Activated naive CD8-positive, alpha-beta T cell treated with anti-CD3 and anti-CD28 coated beads for 36 hours (primary cell): ENCODE measurements at regions not wholly inside any gene's neighbourhood (a gene's known extent, or its start where the extent isn't known, plus 50 kb on each side); places are given as distances from the start of the nearest gene placed in this dataset.

Experiments
- DNase-seq: peaks from one replicate; pipeline ENCODE4 v3.0.0; 2021
- H3K27ac Mint-ChIP-seq: one replicate; pipeline ENCODE4 v1.8.0; 2022; ENCODE audit warnings: mild to moderate bottlenecking, moderate library complexity, mixed read lengths
- H3K27me3 Mint-ChIP-seq: one replicate; pipeline ENCODE4 v1.8.0; 2022; ENCODE audit warnings: mild to moderate bottlenecking, mixed read lengths
- H3K36me3 Mint-ChIP-seq: one replicate; pipeline ENCODE4 v1.8.0; 2021; ENCODE audit warnings: mild to moderate bottlenecking, mixed read lengths
- H3K4me1 Mint-ChIP-seq: one replicate; pipeline ENCODE4 v1.8.0; 2021; ENCODE audit warnings: mixed read lengths
- H3K4me3 Mint-ChIP-seq: one replicate; pipeline ENCODE4 v1.8.0; 2022; ENCODE audit warnings: mild to moderate bottlenecking, moderate library complexity, mixed read lengths
- H3K9me3 Mint-ChIP-seq: one replicate; pipeline ENCODE4 v1.8.0; 2022; ENCODE audit warnings: mixed read lengths

GRCh38 chr22:48101704-48102103 is 1339.3 kb downstream of the TBC1D22A start:
- Mint-ChIP-seq H3K27ac (no peak overlapping the region), H3K36me3 (no peaks in the 10 kb centered on the region), H3K4me1 (peaks cover 18% of the 10 kb centered on the region), H3K4me3 (no peak overlapping the region), H3K9me3 (no peaks in the 10 kb centered on the region), H3K27me3 (peaks cover 17% of the 10 kb centered on the region)
- no peak for DNase-seq

- H3K9me3 Mint-ChIP-seq: no peaks in the 10 kb centered on the region
- H3K27ac Mint-ChIP-seq: no peak overlapping the region
- H3K27me3 Mint-ChIP-seq: peaks cover 10% of the 10 kb centered on the region
- H3K36me3 Mint-ChIP-seq: no peaks in the 10 kb centered on the region
- peaks cover 18% of the 10 kb centered on the region for H3K4me1 Mint-ChIP-seq
- H3K4me3 Mint-ChIP-seq: no peak overlapping the region
- no peak for DNase-seq
These were observed 1338.4 kb downstream of the TBC1D22A start for GRCh38 chr22:48100685-48101417.

GRCh38 chr22:48099671-48100070 is 1337.2 kb downstream of the TBC1D22A start:
- Mint-ChIP-seq H3K9me3 (no peaks in the 10 kb centered on the region), H3K27ac (no peak overlapping the region), H3K36me3 (no peaks in the 10 kb centered on the region), H3K27me3 (peaks cover 5% of the 10 kb centered on the region), H3K4me1 (peaks cover 18% of the 10 kb centered on the region), H3K4me3 (no peak overlapping the region)
- no peak for DNase-seq

DNA sequence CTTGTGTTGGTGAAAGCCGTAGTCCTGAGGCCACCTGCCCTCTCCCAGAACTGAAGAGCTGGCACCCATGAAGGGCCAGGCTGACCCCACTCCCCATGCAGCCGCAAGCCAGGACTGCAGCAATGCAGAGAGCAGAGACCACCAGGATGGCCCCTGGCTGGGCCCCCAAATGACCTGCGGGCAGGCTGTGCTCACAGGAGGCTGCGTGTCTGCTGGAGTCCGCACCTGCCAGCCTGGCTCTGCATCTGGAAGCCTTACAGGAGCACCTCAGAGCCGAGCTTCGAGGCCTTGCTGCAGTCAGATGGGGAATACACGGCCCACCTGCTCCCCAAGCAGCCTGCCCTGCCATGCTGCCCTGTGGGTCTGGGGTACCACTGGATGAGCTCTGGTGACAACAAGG is 1336.8 kb downstream of the TBC1D22A start:
- no peaks in the 10 kb centered on the region for H3K9me3 Mint-ChIP-seq
- H3K27me3 Mint-ChIP-seq: peaks cover 5% of the 10 kb centered on the region
- no peak overlapping the region for H3K4me3 Mint-ChIP-seq
- H3K4me1 Mint-ChIP-seq: peaks cover 18% of the 10 kb centered on the region
- H3K36me3 Mint-ChIP-seq: no peaks in the 10 kb centered on the region
- peak overlapping the region; percentile 90 for H3K27ac Mint-ChIP-seq
- DNase-seq: no peak

DNA sequence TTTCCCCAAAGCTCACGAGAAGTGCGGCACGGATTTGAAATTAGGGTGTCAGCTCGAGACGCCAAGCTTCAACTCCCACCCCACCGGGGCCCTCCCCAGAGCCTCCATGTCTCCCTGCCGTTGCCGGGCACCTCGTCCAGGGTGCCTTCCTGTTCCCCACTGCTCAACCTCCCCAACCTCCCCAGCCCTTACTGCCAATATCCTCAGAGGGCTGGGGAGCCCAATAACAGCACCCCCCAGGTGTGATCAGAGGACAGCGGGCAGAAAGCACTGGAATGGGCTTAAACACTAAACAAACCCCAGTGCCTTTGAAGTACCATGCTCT is 1336.4 kb downstream of the TBC1D22A start:
- no peak for DNase-seq
- peaks cover 5% of the 10 kb centered on the region for H3K27me3 Mint-ChIP-seq
- no peak overlapping the region for H3K4me3 Mint-ChIP-seq
- no peaks in the 10 kb centered on the region for H3K9me3 Mint-ChIP-seq
- peaks cover 18% of the 10 kb centered on the region for H3K4me1 Mint-ChIP-seq
- H3K36me3 Mint-ChIP-seq: no peaks in the 10 kb centered on the region
- peak overlapping the region; percentile 90 for H3K27ac Mint-ChIP-seq

DNA sequence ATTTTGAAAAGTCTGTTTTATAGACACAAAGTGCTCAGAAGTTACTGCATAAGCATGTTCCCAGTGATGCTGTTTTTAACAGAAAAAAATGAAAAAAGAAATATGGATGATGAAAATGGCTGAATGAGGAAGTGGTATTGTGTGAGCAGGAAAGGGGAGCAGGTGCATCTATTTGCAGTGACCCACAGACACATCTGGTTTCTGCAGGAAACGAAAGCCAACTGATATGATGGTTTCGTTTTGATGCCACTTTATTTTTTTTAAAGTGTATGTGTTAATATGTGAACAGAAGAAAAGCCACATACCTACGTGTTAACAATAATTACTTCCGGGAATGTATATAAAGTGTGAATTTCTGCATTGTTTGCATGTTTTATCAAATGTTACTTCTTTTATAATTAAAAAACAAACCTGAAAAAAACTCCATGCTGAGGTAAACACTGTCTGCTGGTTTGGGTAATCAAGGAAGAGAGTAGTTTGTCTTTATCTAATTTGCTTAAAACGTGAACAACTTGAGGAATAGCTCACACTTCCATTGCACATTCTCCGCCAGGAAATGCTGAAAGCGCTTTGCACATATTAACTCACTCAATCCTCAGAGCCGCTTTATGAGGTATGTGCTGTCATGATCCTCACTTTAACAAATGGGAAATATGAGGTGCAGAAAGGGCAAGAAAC is 1335.9 kb downstream of the TBC1D22A start:
- Mint-ChIP-seq H3K9me3 (no peaks in the 10 kb centered on the region), H3K27me3 (peaks cover 5% of the 10 kb centered on the region), H3K36me3 (no peaks in the 10 kb centered on the region), H3K4me3 (no peak overlapping the region), H3K27ac (peak overlapping the region; percentile 90), H3K4me1 (peaks cover 18% of the 10 kb centered on the region)
- DNase-seq: peak; percentile 24

- H3K4me1 Mint-ChIP-seq: peaks cover 18% of the 10 kb centered on the region
- H3K9me3 Mint-ChIP-seq: no peaks in the 10 kb centered on the region
- H3K36me3 Mint-ChIP-seq: no peaks in the 10 kb centered on the region
- DNase-seq: no peak
- H3K27ac Mint-ChIP-seq: peak overlapping the region; percentile 90
- H3K4me3 Mint-ChIP-seq: no peak overlapping the region
- peaks cover 5% of the 10 kb centered on the region for H3K27me3 Mint-ChIP-seq
These were observed 1335.3 kb downstream of the TBC1D22A start for GRCh38 chr22:48097723-48098122.

DNA sequence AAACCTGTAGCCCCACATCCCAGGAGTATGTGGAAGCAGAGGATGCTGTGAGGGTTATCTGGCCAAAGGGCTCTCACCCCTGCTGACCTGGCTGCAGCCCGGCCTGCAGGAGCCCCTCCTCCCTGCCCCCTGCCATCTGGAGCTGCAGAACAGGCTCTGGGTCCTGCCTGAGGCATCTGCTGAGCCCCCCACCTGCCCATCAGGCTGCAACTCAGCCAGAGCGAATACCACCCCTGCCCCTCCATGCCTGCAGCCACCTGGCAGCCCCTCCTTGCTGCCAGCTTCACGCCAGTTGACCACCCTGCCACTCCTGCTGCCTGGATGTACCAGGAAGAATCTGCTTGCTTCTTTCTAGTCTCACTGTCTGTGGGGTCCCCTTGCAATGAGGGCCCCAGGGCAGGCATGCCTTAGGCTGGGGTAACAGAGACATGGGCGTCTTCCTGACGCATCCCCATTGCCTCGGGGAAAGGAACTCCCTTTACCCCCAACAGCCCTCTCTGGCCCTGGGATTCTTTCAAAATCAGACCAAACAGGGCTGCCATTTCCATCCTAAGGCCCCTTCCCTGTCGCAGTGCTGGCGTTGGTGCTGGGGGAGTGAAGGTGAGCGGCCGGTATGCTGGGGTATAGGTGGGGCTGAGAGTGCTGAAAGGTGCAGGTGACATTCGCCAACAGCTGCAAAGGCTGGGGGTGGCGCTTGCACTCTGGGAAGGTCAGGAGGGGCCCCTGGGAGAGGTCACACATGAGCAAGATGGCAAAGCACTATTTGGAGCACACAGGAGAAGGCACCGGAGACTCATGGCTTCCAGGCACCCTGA is 1334.6 kb downstream of the TBC1D22A start:
- H3K9me3 Mint-ChIP-seq: no peaks in the 10 kb centered on the region
- H3K4me1 Mint-ChIP-seq: peaks cover 18% of the 10 kb centered on the region
- H3K27me3 Mint-ChIP-seq: peaks cover 5% of the 10 kb centered on the region
- no peaks in the 10 kb centered on the region for H3K36me3 Mint-ChIP-seq
- peak overlapping the region; percentile 70 for H3K27ac Mint-ChIP-seq
- no peak overlapping the region for H3K4me3 Mint-ChIP-seq
- DNase-seq: no peak

DNA sequence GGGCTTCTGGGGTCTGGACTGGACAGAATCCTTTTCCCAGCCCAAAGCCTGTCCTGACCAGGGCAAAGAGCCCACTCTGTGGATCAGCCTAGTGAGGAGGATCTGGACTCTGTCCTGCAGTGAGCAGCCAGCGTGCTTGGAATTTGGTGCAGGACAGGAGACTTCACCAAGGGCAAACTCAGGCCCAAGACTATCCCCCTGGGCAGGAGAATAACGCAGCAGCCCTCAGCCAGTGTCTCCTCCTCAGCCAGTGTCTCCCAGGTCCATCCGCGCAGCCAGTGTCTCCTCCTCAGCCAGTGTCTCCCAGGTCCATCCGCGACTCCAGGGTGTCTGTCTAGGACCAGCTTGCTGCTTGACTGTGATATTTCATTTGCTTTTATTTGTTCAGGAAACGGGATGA is 1334.0 kb downstream of the TBC1D22A start:
- Mint-ChIP-seq H3K27me3 (peaks cover 5% of the 10 kb centered on the region), H3K9me3 (no peaks in the 10 kb centered on the region), H3K4me1 (peaks cover 18% of the 10 kb centered on the region), H3K27ac (no peak overlapping the region), H3K4me3 (no peak overlapping the region), H3K36me3 (no peaks in the 10 kb centered on the region)
- DNase-seq: no peak

DNA sequence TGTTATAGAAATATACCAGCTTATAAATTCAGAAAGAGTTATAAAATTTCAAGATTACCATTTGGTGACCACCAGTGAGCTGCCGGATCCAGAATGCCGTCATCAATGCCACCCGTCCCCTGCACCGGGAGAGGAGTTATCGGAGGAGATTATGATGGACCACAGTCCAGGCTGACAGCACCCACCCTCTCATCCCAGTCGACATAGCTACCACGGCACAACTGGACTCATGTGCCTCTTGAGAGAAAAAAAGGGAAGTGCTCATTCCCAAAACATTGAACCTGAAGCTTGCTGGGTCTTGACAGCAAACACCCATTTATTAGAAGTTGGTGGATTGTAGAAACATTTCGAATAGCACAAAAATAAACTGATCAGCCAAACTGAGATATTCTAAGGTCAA is 1331.5 kb downstream of the TBC1D22A start:
- Mint-ChIP-seq H3K4me1 (peaks cover 17% of the 10 kb centered on the region), H3K36me3 (no peaks in the 10 kb centered on the region), H3K4me3 (no peak overlapping the region), H3K27ac (no peak overlapping the region), H3K9me3 (no peaks in the 10 kb centered on the region), H3K27me3 (peaks cover 4% of the 10 kb centered on the region)
- no peak for DNase-seq

- Mint-ChIP-seq H3K4me1 (peaks cover 6% of the 10 kb centered on the region), H3K9me3 (no peaks in the 10 kb centered on the region), H3K4me3 (no peak overlapping the region), H3K27ac (no peak overlapping the region), H3K36me3 (no peaks in the 10 kb centered on the region), H3K27me3 (peaks cover 4% of the 10 kb centered on the region)
- no peak for DNase-seq
These were observed 1330.4 kb downstream of the TBC1D22A start for GRCh38 chr22:48092866-48093265.

DNA sequence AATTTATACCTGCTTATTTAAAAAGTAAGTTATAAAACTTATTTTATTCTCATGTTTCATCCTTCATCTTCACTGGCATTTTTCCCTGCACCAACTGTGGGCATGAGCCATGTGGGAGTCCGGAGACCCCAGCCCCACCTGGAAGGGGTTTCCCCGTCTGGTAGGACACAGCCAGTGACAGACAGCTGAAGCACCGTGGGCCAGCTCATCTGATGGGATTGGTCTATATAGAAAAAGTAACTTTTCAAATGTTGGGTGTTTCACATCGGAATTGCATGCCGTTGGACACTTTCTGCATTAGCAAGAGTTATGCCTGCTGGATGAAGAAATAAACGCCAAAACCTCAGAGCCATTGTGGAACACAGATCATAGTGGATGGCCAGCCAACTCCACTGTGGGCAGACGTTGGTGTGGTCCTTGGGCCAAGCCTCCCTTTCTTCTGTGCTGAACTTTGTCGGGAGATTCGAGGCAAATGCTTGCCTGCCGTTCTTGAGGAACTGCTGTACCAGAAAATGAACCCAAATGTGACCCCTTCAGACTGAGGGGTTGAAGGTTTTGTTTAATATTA is 1329.3 kb downstream of the TBC1D22A start:
- DNase-seq: no peak
- Mint-ChIP-seq H3K36me3 (no peaks in the 10 kb centered on the region), H3K4me1 (peaks cover 3% of the 10 kb centered on the region), H3K9me3 (no peaks in the 10 kb centered on the region), H3K27me3 (peaks cover 4% of the 10 kb centered on the region), H3K4me3 (no peak overlapping the region), H3K27ac (no peak overlapping the region)

- Mint-ChIP-seq H3K4me1 (peaks cover 3% of the 10 kb centered on the region), H3K9me3 (no peaks in the 10 kb centered on the region), H3K4me3 (no peak overlapping the region)
These were observed 1328.7 kb downstream of the TBC1D22A start for GRCh38 chr22:48091060-48091650.

DNA sequence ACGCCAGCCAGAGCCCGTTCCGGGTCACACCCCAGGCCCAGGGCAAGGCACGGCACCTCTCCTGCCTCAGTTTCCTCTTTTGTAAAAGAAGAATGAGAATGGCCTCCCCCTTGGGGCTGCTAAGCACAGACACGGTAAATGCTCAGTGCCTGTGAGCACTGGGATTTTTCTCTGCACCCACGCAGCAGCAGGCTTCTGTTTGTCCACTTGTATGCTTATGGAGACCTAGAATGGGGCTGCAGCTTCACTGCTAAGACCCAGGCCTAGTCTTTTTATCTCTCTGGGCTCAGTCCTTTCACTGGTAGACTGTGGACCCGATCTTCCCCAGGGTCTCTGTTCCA is 1327.9 kb downstream of the TBC1D22A start:
- Mint-ChIP-seq H3K4me1 (peaks cover 3% of the 10 kb centered on the region), H3K27ac (no peak overlapping the region), H3K36me3 (no peaks in the 10 kb centered on the region), H3K4me3 (no peak overlapping the region), H3K9me3 (no peaks in the 10 kb centered on the region), H3K27me3 (peaks cover 8% of the 10 kb centered on the region)
- no peak for DNase-seq

More at GRCh38 chr22:48091060-48091650, 1328.7 kb downstream of the TBC1D22A start:
- peaks cover 4% of the 10 kb centered on the region for H3K27me3 Mint-ChIP-seq
- H3K36me3 Mint-ChIP-seq: no peaks in the 10 kb centered on the region
- no peak overlapping the region for H3K27ac Mint-ChIP-seq
- DNase-seq: no peak
